Fibroblast of the aortic adventitia (primary cell): ENCODE measurements at regions not wholly inside any gene's neighbourhood (a gene's known extent, or its start where the extent isn't known, plus 50 kb on each side); places are given as distances from the start of the nearest gene placed in this dataset.
A peak's percentile ranks its signal among the peaks of the same experiment; 100 is the strongest.

Experiments
- DNase-seq: peaks from one replicate; pipeline ENCODE4 v3.0.0-alpha.2; 2010; ENCODE audit warnings: low read depth
- H3K4me3 ChIP-seq: 2 replicates; pipeline ENCODE4 v1.5.1; 2011; ENCODE audit warnings: low read depth, mild to moderate bottlenecking, control low read depth, low read length, moderate library complexity
- TF ChIP-seq, protein P1 (sequence below): IDR thresholded peaks from 2 replicates; pipeline ENCODE4 v1.5.1; 2011; ENCODE audit warnings: mild to moderate bottlenecking, low read length, control low read depth, inconsistent platforms; ENCODE audit not compliant: insufficient read depth

DNA sequence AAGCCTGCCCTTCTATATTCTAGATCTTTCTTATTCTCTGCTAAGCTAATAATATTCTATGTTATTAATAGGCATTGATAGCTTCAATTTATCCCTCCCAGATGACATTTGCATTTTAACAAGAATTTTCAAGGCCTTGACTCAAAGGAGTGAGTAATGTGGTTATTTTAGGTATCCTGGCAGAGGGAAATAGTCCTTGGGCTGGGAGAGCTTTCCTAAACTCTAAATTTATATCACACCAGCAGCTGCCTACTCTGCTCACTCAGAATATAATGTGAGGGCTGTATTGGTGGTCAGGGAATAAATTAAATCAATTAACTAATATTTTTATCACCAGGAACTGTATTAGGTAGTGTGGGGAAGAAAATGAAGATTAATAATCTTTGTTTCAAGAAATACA is 74.8 kb upstream of the ADAM23 start:
- DNase-seq = peak; percentile 13
- H3K4me3 ChIP-seq = no peak overlapping the region
- TF ChIP-seq, protein P1, sequence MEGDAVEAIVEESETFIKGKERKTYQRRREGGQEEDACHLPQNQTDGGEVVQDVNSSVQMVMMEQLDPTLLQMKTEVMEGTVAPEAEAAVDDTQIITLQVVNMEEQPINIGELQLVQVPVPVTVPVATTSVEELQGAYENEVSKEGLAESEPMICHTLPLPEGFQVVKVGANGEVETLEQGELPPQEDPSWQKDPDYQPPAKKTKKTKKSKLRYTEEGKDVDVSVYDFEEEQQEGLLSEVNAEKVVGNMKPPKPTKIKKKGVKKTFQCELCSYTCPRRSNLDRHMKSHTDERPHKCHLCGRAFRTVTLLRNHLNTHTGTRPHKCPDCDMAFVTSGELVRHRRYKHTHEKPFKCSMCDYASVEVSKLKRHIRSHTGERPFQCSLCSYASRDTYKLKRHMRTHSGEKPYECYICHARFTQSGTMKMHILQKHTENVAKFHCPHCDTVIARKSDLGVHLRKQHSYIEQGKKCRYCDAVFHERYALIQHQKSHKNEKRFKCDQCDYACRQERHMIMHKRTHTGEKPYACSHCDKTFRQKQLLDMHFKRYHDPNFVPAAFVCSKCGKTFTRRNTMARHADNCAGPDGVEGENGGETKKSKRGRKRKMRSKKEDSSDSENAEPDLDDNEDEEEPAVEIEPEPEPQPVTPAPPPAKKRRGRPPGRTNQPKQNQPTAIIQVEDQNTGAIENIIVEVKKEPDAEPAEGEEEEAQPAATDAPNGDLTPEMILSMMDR = no peak

DNA sequence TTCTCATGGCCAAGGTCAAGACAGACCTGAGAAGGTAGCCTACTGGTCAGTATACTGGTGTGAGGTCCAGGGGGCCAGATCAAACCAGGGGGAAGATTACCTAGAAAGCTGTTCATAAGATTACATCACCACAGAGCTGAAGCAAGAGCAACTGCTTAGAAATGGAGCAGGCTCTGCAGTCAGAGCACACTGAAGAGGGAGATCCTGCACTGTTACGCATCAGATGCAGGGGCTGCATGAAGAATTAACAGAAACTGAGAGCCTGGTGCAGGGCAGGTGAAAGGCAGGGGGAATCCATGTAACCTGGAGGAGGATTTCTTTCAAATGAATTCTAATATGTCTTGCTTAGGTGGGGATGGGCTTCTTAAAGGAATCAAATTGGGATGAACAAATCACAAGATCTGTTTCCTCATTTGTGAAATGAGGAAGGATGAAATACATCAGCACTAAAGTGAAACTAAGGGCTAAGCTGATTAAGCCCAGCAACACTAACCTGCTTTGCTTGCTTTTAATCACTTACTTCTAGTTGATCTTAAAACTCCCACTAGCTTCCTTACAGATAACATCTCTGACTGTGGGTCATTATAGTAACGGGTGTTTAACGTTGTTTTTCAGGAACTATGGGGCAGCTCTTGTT is 74.3 kb upstream of the ADAM23 start:
- TF ChIP-seq, protein P1 = no peak
- no peak overlapping the region for H3K4me3 ChIP-seq
- DNase-seq = peak; percentile 10

DNA sequence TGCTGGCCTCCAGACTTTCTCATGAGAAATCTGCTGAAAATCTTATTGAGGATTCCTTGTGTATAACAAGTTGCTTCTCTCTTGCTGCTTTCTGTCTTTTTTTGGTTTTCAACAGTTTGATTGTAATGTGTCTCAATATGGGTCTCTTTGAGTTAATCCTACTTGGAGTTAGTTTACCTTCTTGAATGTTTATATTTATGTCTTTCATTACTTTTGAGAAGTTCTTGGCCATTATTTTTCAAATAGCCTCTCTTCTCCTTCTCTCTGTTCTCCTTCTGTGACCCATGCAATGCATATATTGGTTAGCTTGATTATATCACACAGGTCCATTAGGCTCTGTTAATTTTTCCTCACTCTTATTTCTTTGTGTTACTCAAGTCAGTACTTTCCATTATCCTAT is 67.4 kb upstream of the ADAM23 start:
- H3K4me3 ChIP-seq = no peak overlapping the region
- TF ChIP-seq, protein P1 = no peak
- no peak for DNase-seq

DNA sequence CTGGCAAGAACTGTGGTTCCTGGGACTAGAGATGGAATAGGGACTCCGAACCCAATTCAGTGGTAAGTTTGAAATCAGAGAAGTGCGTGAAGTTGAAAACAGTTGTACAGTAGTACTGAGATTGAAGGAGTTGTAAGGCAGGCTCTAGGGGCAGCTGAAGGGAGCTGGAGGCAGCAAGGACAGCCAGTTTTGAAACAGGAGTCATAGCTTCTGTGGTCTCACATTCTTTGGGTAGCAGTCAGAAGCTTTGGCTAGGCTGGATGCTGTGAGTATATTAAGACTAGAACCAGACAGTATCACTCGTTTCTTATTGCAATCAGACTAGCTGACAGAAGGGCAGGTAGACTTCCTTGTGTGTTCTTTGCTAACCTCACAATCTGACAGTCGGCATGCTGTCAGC is 64.5 kb upstream of the ADAM23 start:
- TF ChIP-seq, protein P1 = no peak
- H3K4me3 ChIP-seq = no peak overlapping the region
- no peak for DNase-seq

DNA sequence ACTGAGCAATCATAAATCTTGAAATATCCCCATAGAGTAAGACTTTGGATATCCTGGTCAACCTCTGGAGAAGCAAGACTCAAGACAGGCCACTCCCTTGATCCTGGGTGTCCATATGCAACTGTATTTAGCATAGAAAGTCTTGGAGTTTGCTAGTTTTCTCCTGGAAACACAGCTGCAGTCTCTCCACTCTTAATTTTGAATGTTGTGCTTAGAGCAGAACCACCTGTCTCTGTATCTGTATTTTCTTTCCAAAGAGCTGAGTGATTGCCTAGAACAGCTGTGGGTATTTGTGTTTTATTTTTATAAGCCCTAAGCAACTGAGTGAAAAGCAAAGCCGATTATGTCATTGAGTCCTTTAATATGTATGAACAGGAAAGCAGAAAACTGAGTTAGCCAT is 64.1 kb upstream of the ADAM23 start:
- H3K4me3 ChIP-seq = no peak overlapping the region
- DNase-seq = no peak
- TF ChIP-seq, protein P1 = no peak

DNA sequence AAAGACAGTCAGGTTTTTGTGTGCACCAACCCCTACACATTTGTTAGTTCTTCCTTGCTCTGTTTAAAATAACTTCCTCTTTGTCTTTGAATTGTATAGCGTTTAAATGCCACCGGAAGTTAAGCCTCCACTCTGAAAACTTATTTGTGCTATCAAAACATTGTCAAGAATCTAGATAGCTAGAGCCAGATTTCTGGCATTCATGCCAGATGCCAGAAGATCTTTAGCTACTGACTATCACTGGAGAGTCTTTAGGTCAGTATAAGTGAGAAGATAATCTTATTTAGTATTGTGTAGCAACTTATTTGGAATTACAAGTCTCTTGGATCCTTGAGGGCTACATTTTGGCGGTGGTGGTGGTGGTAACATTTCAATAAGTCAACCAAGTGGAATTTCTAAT is 63.4 kb upstream of the ADAM23 start:
- no peak for DNase-seq
- no peak overlapping the region for H3K4me3 ChIP-seq
- TF ChIP-seq, protein P1 = no peak

DNA sequence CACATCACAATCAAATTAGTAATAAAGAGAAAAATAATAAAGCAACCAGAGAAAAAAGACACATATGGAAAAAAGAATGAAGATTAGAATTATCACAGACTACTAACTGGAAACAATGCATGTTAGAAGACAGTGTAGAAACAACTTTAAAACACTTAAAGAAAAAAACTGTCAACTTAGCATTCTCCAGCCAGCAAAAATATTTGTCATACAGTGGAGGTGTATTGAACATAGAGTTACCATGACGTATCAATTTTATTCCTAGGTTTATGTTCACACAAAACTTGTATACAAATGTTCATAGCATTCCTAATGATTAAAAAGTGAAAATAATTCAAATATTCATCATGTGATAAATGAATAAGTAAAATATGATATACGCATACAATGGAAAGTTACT is 61.5 kb upstream of the ADAM23 start:
- no peak overlapping the region for H3K4me3 ChIP-seq
- TF ChIP-seq, protein P1 = no peak
- DNase-seq = no peak
